ENCODE measurements at regions not wholly inside any gene's neighbourhood (a gene's known extent, or its start where the extent isn't known, plus 50 kb on each side); places are given as distances from the start of the nearest gene placed in this dataset.
A peak's percentile ranks its signal among the peaks of the same experiment; 100 is the strongest.

GRCh38 chr19:33906578-33907335, 110.1 kb downstream of the KCTD15 start:
- H3K4me1 ChIP-seq (replicated peaks) = no peaks in the 10 kb centered on the region
- H3K36me3 ChIP-seq = no peaks in the 10 kb centered on the region
- H3K9me3 ChIP-seq = no peaks in the 10 kb centered on the region
- intact Hi-C loops (cut with DNase I) = no loop called here
- H3K27ac ChIP-seq = peak overlapping the region; percentile 71 to 84
- TF ChIP-seq POLR2AphosphoS5 (IDR thresholded peaks at IDR 0.05) (no peak), POLR2A (IDR thresholded peaks at IDR 0.05) (no peak)
- TF ChIP-seq, protein P1, sequence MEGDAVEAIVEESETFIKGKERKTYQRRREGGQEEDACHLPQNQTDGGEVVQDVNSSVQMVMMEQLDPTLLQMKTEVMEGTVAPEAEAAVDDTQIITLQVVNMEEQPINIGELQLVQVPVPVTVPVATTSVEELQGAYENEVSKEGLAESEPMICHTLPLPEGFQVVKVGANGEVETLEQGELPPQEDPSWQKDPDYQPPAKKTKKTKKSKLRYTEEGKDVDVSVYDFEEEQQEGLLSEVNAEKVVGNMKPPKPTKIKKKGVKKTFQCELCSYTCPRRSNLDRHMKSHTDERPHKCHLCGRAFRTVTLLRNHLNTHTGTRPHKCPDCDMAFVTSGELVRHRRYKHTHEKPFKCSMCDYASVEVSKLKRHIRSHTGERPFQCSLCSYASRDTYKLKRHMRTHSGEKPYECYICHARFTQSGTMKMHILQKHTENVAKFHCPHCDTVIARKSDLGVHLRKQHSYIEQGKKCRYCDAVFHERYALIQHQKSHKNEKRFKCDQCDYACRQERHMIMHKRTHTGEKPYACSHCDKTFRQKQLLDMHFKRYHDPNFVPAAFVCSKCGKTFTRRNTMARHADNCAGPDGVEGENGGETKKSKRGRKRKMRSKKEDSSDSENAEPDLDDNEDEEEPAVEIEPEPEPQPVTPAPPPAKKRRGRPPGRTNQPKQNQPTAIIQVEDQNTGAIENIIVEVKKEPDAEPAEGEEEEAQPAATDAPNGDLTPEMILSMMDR (IDR thresholded peaks at IDR 0.05) = no peak
- H3K27me3 ChIP-seq (replicated peaks; ENCODE audit: insufficient read depth) = no peaks in the 10 kb centered on the region
- 22% methylated on average over 32 of the region's 59 CpGs for WGBS
- peak overlapping the region; percentile 27 to 51 for H3K4me3 ChIP-seq
- DNase-seq (ENCODE audit: low spot score) = peak; percentile 13

- no peak for DNase-seq (ENCODE audit: low spot score)
- Histone ChIP-seq H3K27me3 (replicated peaks; ENCODE audit: insufficient read depth) (no peaks in the 10 kb centered on the region), H3K27ac (no peak overlapping the region), H3K4me1 (replicated peaks) (no peaks in the 10 kb centered on the region), H3K4me3 (no peak overlapping the region), H3K36me3 (no peaks in the 10 kb centered on the region), H3K9me3 (no peaks in the 10 kb centered on the region)
- intact Hi-C loops (cut with DNase I) = no loop called here
- TF ChIP-seq POLR2AphosphoS5 (IDR thresholded peaks at IDR 0.05) (no peak), POLR2A (IDR thresholded peaks at IDR 0.05) (no peak)
- TF ChIP-seq, protein P1 (IDR thresholded peaks at IDR 0.05) = no peak
- 92% methylated on average over 7 of the region's 7 CpGs for WGBS
These were observed 114.3 kb downstream of the KCTD15 start for GRCh38 chr19:33910922-33911321.

DNA sequence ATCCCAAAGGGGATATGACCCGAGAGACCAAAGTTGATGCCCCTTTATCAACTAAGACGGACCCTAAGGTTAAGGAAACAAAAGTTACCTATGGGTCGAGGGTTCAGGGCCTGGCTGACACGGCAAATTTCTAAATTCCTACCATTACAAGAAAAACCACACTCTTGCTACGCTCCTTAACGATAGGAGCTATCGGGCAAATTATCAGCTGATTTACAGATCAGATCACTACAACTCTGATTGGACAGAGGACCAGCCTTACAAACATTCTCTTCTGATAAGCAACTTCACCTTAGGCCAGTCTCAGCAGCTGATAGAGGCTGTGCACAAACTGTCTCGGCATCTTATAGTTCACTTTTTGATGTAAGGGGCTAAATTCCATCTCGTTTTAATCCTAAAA, 117.9 kb downstream of the KCTD15 start:
- H3K4me3 ChIP-seq = no peak overlapping the region
- TF ChIP-seq, protein P1 (IDR thresholded peaks at IDR 0.05) = no peak
- no peak for TF ChIP-seq POLR2AphosphoS5 (IDR thresholded peaks at IDR 0.05)
- TF ChIP-seq POLR2A (IDR thresholded peaks at IDR 0.05) = no peak
- H3K27ac ChIP-seq = no peak overlapping the region
- no peak for DNase-seq (ENCODE audit: low spot score)
- no peaks in the 10 kb centered on the region for H3K27me3 ChIP-seq (replicated peaks; ENCODE audit: insufficient read depth)
- no peaks in the 10 kb centered on the region for H3K4me1 ChIP-seq (replicated peaks)
- 82% methylated on average over 9 of the region's 9 CpGs for WGBS
- no peaks in the 10 kb centered on the region for H3K9me3 ChIP-seq
- intact Hi-C loops (cut with DNase I) = no loop called here
- H3K36me3 ChIP-seq = no peaks in the 10 kb centered on the region

DNA sequence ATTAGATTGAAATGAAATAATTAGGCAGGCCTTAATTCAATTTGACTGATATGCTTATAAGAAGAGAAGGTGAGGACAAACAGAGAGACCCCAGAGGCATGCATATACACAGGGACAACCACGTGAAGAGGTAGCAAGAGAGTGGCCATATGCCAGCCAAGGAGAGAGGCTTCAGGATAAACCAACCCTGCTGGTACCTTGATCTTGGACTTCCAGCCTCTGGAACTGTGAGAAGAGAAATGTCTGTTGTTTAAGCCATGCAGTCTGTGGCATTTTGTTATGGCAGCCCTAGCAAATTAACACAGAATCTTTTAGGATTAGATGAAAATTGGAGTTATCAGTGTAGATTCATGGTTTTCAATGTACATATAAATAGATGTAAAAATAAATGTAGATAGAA, 120.1 kb downstream of the KCTD15 start:
- no peak overlapping the region for H3K27ac ChIP-seq
- 88% methylated on average over 1 of the region's 1 CpG for WGBS
- H3K4me1 ChIP-seq (replicated peaks) = no peaks in the 10 kb centered on the region
- TF ChIP-seq POLR2A (IDR thresholded peaks at IDR 0.05) (no peak), POLR2AphosphoS5 (IDR thresholded peaks at IDR 0.05) (no peak)
- TF ChIP-seq, protein P1 (IDR thresholded peaks at IDR 0.05) = no peak
- H3K36me3 ChIP-seq = no peaks in the 10 kb centered on the region
- H3K9me3 ChIP-seq = no peaks in the 10 kb centered on the region
- no peak for DNase-seq (ENCODE audit: low spot score)
- H3K4me3 ChIP-seq = no peak overlapping the region
- intact Hi-C loops (cut with DNase I) = no loop called here
- H3K27me3 ChIP-seq (replicated peaks; ENCODE audit: insufficient read depth) = no peaks in the 10 kb centered on the region

DNA sequence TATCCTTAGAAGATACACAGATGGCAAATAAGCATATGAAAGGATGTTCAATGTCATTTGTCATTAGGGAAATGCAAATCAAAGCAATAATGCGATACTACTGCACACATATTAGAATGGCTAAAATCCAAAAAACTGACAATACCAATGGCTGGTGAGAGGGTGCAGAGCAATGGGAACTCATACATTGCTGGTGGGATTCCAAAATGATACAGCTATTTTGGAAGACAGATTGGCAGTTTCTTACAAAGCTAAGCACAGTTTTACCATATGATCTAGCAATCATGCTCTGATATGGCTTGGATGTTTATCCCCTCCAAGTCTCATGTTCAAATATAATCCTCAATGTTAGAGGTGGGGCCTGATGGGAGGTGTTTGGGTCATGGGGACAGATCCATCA, 122.6 kb downstream of the KCTD15 start:
- H3K36me3 ChIP-seq = no peaks in the 10 kb centered on the region
- H3K27me3 ChIP-seq (replicated peaks; ENCODE audit: insufficient read depth) = no peaks in the 10 kb centered on the region
- no peaks in the 10 kb centered on the region for H3K9me3 ChIP-seq
- DNase-seq (ENCODE audit: low spot score) = no peak
- no peak overlapping the region for H3K27ac ChIP-seq
- intact Hi-C loops (cut with DNase I) = no loop called here
- no peaks in the 10 kb centered on the region for H3K4me1 ChIP-seq (replicated peaks)
- TF ChIP-seq, protein P1 (IDR thresholded peaks at IDR 0.05) = no peak
- TF ChIP-seq POLR2AphosphoS5 (IDR thresholded peaks at IDR 0.05) = no peak
- no peak overlapping the region for H3K4me3 ChIP-seq
- WGBS = 97% methylated on average over 1 of the region's 1 CpG

Measured in prostate gland (tissue), 2 donors.